HepG2 (cell line): ENCODE measurements at regions not wholly inside any gene's neighbourhood (a gene's known extent, or its start where the extent isn't known, plus 50 kb on each side); places are given as distances from the start of the nearest gene placed in this dataset.

Experiments
- ATAC-seq: fragments of 200-7000 bp; cut with Tn5 transposase; 3 replicates; pipeline ENCODE4 v1.9.1; 2020; ENCODE audit warnings: mild to moderate bottlenecking, moderate library complexity
- BruUV-seq: library from RNA; stranded (reverse); fragments of 400-500 nt; replicated peaks from 2 replicates; lab custom pipeline; 2021; lab: Mats Ljungman, UMichigan
- CTCF ChIA-PET: fragments of 300-600 bp; formaldehyde crosslinking; extraction: SDS; loops from one replicate; lab custom pipeline; 2021; ENCODE audit warnings: low total read pairs, inconsistent platforms, low intra/inter-chr PET ratio; lab: Yijun Ruan, JAX
- POLR2A ChIA-PET: fragments of 350-600 bp; sonication (Branson Sonifier 250); formaldehyde crosslinking; loops from one replicate; lab custom pipeline; 2020; ENCODE audit warnings: antibody characterized with exemption, inconsistent platforms; lab: Yijun Ruan, JAX
- DNase-seq: peaks from one replicate; pipeline ENCODE4 v3.0.0-alpha.2; 2015; ENCODE audit warnings: low spot score
- FAIRE-seq: peaks from 3 replicates; lab custom pipeline; 2011; peaks lifted over from hg19 to GRCh38; lab: Jason Lieb, UNC
- H2AFZ ChIP-seq: one replicate; pipeline ENCODE4 v1.6.1; 2011; ENCODE audit warnings: low read length, inconsistent platforms
- H3K27ac ChIP-seq: fragments of 300-600 bp; 3 replicates; pipeline ENCODE4 v1.8.0; 2011; ENCODE audit warnings: mixed run types, mild to moderate bottlenecking, mixed read lengths, low read length, inconsistent platforms; ENCODE audit not compliant: insufficient read depth; ENCODE audit errors: extremely low read length
- H3K27me3 ChIP-seq, 2 experiments: fragments of 200-600 bp in 1 of 2; 2 replicates in 1 of 2; 3 replicates in 1 of 2; pipeline versions ENCODE4 v1.6.0 to v1.8.0; 2011; ENCODE audit warnings: low read length in 2 of 2, mild to moderate bottlenecking in 2 of 2, moderate library complexity in 2 of 2, inconsistent platforms in 1 of 2; ENCODE audit not compliant: insufficient read depth in 2 of 2, control insufficient read depth in 1 of 2
- H3K36me3 ChIP-seq, 2 experiments: fragments of 200-600 bp in 1 of 2; replicated peaks in 1 of 2; 2 replicates in 1 of 2; 3 replicates in 1 of 2; pipeline versions ENCODE4 v1.5.1 to v1.8.0; 2011; ENCODE audit warnings: low read length in 2 of 2, inconsistent platforms in 1 of 2; ENCODE audit not compliant: insufficient read depth in 2 of 2, control insufficient read depth in 1 of 2
- H3K4me1 ChIP-seq: 2 replicates; pipeline ENCODE4 v1.5.1; 2012; ENCODE audit warnings: low read length, inconsistent platforms; ENCODE audit not compliant: insufficient read depth
- H3K4me2 ChIP-seq: 2 replicates; pipeline ENCODE4 v1.6.0; 2011; ENCODE audit warnings: low read depth, low read length, inconsistent platforms
- H3K4me3 ChIP-seq, 3 experiments: fragments of 200-600 bp in 1 of 3; sonication (generic), shearing (Covaris generic) in 1 of 3; replicated peaks in 1 of 3; 2 replicates each; pipeline ENCODE4 v1.5.1; 2011 to 2016; ENCODE audit warnings: low read length in 3 of 3, inconsistent platforms in 2 of 3, low read depth in 2 of 3, mild to moderate bottlenecking in 2 of 3, control low read depth in 1 of 3, mixed read lengths in 1 of 3; ENCODE audit not compliant: insufficient read depth in 1 of 3
- H3K79me2 ChIP-seq: one replicate; pipeline ENCODE4 v1.6.1; 2011; ENCODE audit warnings: low read length, inconsistent platforms; ENCODE audit not compliant: insufficient read depth
- H3K9ac ChIP-seq: 2 replicates; pipeline ENCODE4 v1.6.0; 2011; ENCODE audit warnings: mild to moderate bottlenecking, low read depth, low read length, inconsistent platforms; ENCODE audit not compliant: insufficient read depth
- H3K9me3 ChIP-seq: 2 replicates; pipeline ENCODE4 v1.5.1; 2012; ENCODE audit warnings: mild to moderate bottlenecking, low read length
- H4K20me1 ChIP-seq: 2 replicates; pipeline ENCODE4 v1.6.0; 2011; ENCODE audit warnings: inconsistent platforms, mild to moderate bottlenecking, low read length, moderate library complexity; ENCODE audit not compliant: insufficient read depth
- EEA1 ChIP-seq: sonication (generic); formaldehyde crosslinking; IDR thresholded peaks from 2 replicates; pipeline ENCODE4 v1.5.1; 2020; ENCODE audit warnings: mild to moderate bottlenecking, missing genetic modification reagents, borderline replicate concordance
- NFRKB ChIP-seq: fragments of 450-650 bp; IDR thresholded peaks from 2 replicates; pipeline ENCODE4 v1.6.1; 2017
- NFYB ChIP-seq: sonication (generic); formaldehyde crosslinking; IDR thresholded peaks from 2 replicates; pipeline ENCODE4 v1.4.0; 2020; ENCODE audit warnings: missing genetic modification reagents
- PCBP1 ChIP-seq: fragments of 200-400 bp; formaldehyde crosslinking; IDR thresholded peaks from 2 replicates; pipeline ENCODE4 v1.6.1; 2017; ENCODE audit warnings: mild to moderate bottlenecking, low read depth, low read length, borderline replicate concordance
- RFX5 ChIP-seq: IDR thresholded peaks from 2 replicates; pipeline ENCODE4 v1.6.1; 2011; ENCODE audit warnings: low read depth, low read length, improper control_type of control experiment
- RNF2 ChIP-seq: fragments of 450-650 bp; conservative IDR thresholded peaks from 2 replicates; pipeline ENCODE4 v1.6.1; 2016; ENCODE audit warnings: low read depth
- ZBTB14 ChIP-seq: sonication (generic); formaldehyde crosslinking; IDR thresholded peaks from 2 replicates; pipeline ENCODE4 v1.4.0; 2020; ENCODE audit warnings: missing genetic modification reagents
- ZC3H13 ChIP-seq: sonication (generic); formaldehyde crosslinking; IDR thresholded peaks from 2 replicates; pipeline ENCODE4 v1.8.1; 2023; ENCODE audit warnings: mild to moderate bottlenecking, missing genetic modification reagents, moderate library complexity
- ZMYM3 ChIP-seq: sonication (generic); formaldehyde crosslinking; IDR thresholded peaks from 2 replicates; pipeline ENCODE4 v1.5.1; 2020; ENCODE audit warnings: mild to moderate bottlenecking, missing genetic modification reagents
- ZNF142 ChIP-seq: sonication (generic); formaldehyde crosslinking; IDR thresholded peaks from 2 replicates; pipeline ENCODE4 v1.4.0; 2020; ENCODE audit warnings: missing genetic modification reagents
- ZNF160 ChIP-seq: sonication (generic); formaldehyde crosslinking; IDR thresholded peaks from 2 replicates; pipeline ENCODE4 v1.8.0; 2022; ENCODE audit warnings: mild to moderate bottlenecking, inconsistent platforms, missing genetic modification reagents
- ZNF326 ChIP-seq: sonication (generic); formaldehyde crosslinking; IDR thresholded peaks from 2 replicates; pipeline ENCODE4 v1.4.0; 2020; ENCODE audit warnings: missing genetic modification reagents, borderline replicate concordance
- ZNF441 ChIP-seq: sonication (generic); formaldehyde crosslinking; IDR thresholded peaks from 2 replicates; pipeline ENCODE4 v1.7.0; 2021; ENCODE audit warnings: missing genetic modification reagents, borderline replicate concordance
- ZNF703 ChIP-seq: sonication (generic); formaldehyde crosslinking; IDR thresholded peaks from 2 replicates; pipeline ENCODE4 v1.5.1; 2020; ENCODE audit warnings: missing genetic modification reagents, mild to moderate bottlenecking, moderate library complexity, borderline replicate concordance
- ZNF709 ChIP-seq: sonication (generic); formaldehyde crosslinking; IDR thresholded peaks from 2 replicates; pipeline ENCODE4 v1.5.0; 2020; ENCODE audit warnings: mild to moderate bottlenecking, missing genetic modification reagents
- ZNF713 ChIP-seq: sonication (generic); formaldehyde crosslinking; IDR thresholded peaks from 2 replicates; pipeline ENCODE4 v1.4.0; 2020; ENCODE audit warnings: mild to moderate bottlenecking, missing genetic modification reagents
- ZSCAN31 ChIP-seq: sonication (generic); formaldehyde crosslinking; IDR thresholded peaks from 2 replicates; pipeline ENCODE4 v1.5.0; 2020; ENCODE audit warnings: low read depth, mild to moderate bottlenecking, missing genetic modification reagents
- ZSCAN5A ChIP-seq: sonication (generic); formaldehyde crosslinking; IDR thresholded peaks from 2 replicates; pipeline ENCODE4 v1.8.0; 2022; ENCODE audit warnings: mild to moderate bottlenecking, missing genetic modification reagents, borderline replicate concordance
- WGBS: methylation state at CpG from one replicate; pipeline ENCODE4 v1.1.6; 2017; ENCODE audit warnings: low lambda C conversion rate; 5-methylcytosine and 5-hydroxymethylcytosine counted together
- in situ Hi-C: cut with HindIII; loops from 2 replicates; pipeline ENCODE4 v1.10.0; 2017; ENCODE audit warnings: low pct_unique_long_range_greater_than_20kb; ENCODE audit not compliant: extremely low pct_ligation_motif_present
- intact Hi-C: fragments of 100-400 bp; cut with micrococcal nuclease; formaldehyde crosslinking; loops from one replicate; pipeline ENCODE4 v1.10.0; 2022; ENCODE audit not compliant: unreplicated experiment

GRCh38 chr16:87037012-87037411 is 280.2 kb downstream of the C16orf95 start:
- ChIA-PET POLR2A (no interaction called here), CTCF (no interaction called here)
- DNase-seq, result no peak
- Histone ChIP-seq H3K4me1 (no peaks in the 10 kb centered on the region), H3K4me2 (no peak overlapping the region), H3K79me2 (no peaks in the 10 kb centered on the region), H3K9me3 (no peaks in the 10 kb centered on the region), H3K9ac (no peak overlapping the region), H4K20me1 (no peaks in the 10 kb centered on the region), H2AFZ (no peak overlapping the region), H3K27me3 (peaks cover 0 to 49% of the 10 kb centered on the region in 2 experiments; a peak in 4 of 5 replicates), H3K27ac (no peak overlapping the region), H3K36me3 (no peaks in the 10 kb centered on the region), H3K4me3 (no peak overlapping the region)
- no peak for ATAC-seq
- in situ Hi-C loops, result no loop called here
- no peak for TF ChIP-seq ZNF142
- TF ChIP-seq ZSCAN31 (CRISPR knock-in tag), result no peak
- TF ChIP-seq EEA1 (CRISPR knock-in tag), result no peak
- no peak for TF ChIP-seq ZC3H13 (CRISPR knock-in tag)
- TF ChIP-seq ZNF441 (CRISPR knock-in tag), result no peak
- no peak for TF ChIP-seq ZNF709 (CRISPR knock-in tag)
- TF ChIP-seq NFRKB, result no peak
- no peak for TF ChIP-seq ZNF713 (CRISPR knock-in tag)
- TF ChIP-seq ZBTB14 (CRISPR knock-in tag), result no peak
- no peak for TF ChIP-seq RFX5
- no peak for TF ChIP-seq PCBP1
- no peak for TF ChIP-seq ZNF160
- no peak for TF ChIP-seq ZNF703
- TF ChIP-seq NFYB, result no peak
- no peak for TF ChIP-seq ZSCAN5A (CRISPR knock-in tag)
- no peak for TF ChIP-seq ZMYM3 (CRISPR knock-in tag)
- no peak for TF ChIP-seq ZNF326 (CRISPR knock-in tag)
- no peak for TF ChIP-seq RNF2
- WGBS, result 67% methylated on average over 4 of the region's 7 CpGs
- FAIRE-seq, result no peak
- no TSS peak for BruUV-seq
- intact Hi-C loops, result no loop called here
